ENCODE measurements at regions not wholly inside any gene's neighbourhood (a gene's known extent, or its start where the extent isn't known, plus 50 kb on each side); places are given as distances from the start of the nearest gene placed in this dataset.

DNA sequence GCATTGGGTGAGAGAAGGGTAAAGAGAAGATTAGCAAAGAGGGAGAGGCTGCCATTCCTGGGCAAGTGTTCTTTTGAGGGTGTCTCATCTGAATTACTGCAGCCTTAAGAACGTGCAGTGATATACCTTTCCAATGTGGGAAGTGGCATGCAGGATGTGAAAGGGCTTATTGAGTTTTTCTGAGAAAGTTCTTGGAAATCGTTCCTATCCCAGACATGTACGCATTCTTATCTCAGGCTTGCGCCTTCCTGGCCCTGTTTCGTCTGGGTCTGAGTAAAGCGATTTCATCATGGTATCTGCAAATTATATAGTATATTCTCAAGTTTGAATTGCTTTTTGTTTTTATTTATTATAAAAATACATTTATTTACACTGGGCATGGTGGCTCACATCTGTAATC is 699.8 kb downstream of the TRAM1L1 start:
- Histone ChIP-seq H3K4me3 (no peak overlapping the region), H3K9me2 (replicated peaks; ENCODE audit: insufficient read depth) (no peaks in the 10 kb centered on the region), H3K4me2 (no peak overlapping the region), H3K27ac (no peak overlapping the region), H3K79me2 (no peaks in the 10 kb centered on the region), H3K9me3 (ENCODE audit: low read depth) (no peaks in the 10 kb centered on the region), H3K4me1 (ENCODE audit: insufficient read depth) (no peaks in the 10 kb centered on the region), H3K36me3 (replicated peaks; ENCODE audit: insufficient read depth, low read depth) (no peaks in the 10 kb centered on the region), H2AFZ (no peak overlapping the region), H4K20me1 (ENCODE audit: insufficient read depth, poor library complexity, severe bottlenecking) (no peaks in the 10 kb centered on the region), H3K27me3 (no peaks in the 10 kb centered on the region)
- 86% methylated on average over 6 of the region's 6 CpGs for WGBS (ENCODE audit: low lambda C conversion rate, missing lambda C conversion rate)
- DNase-seq (ENCODE audit: low spot score) = no peak
- TF ChIP-seq, protein P1, sequence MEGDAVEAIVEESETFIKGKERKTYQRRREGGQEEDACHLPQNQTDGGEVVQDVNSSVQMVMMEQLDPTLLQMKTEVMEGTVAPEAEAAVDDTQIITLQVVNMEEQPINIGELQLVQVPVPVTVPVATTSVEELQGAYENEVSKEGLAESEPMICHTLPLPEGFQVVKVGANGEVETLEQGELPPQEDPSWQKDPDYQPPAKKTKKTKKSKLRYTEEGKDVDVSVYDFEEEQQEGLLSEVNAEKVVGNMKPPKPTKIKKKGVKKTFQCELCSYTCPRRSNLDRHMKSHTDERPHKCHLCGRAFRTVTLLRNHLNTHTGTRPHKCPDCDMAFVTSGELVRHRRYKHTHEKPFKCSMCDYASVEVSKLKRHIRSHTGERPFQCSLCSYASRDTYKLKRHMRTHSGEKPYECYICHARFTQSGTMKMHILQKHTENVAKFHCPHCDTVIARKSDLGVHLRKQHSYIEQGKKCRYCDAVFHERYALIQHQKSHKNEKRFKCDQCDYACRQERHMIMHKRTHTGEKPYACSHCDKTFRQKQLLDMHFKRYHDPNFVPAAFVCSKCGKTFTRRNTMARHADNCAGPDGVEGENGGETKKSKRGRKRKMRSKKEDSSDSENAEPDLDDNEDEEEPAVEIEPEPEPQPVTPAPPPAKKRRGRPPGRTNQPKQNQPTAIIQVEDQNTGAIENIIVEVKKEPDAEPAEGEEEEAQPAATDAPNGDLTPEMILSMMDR (IDR thresholded peaks at IDR 0.05; ENCODE audit: poor library complexity) = no peak
- TF ChIP-seq EZH2phosphoT487 (IDR thresholded peaks at IDR 0.05; ENCODE audit: low read depth, severe bottlenecking, unreplicated experiment) = no peak
- no peak for TF ChIP-seq EZH2 (IDR thresholded peaks at IDR 0.05; ENCODE audit: borderline replicate concordance)

DNA sequence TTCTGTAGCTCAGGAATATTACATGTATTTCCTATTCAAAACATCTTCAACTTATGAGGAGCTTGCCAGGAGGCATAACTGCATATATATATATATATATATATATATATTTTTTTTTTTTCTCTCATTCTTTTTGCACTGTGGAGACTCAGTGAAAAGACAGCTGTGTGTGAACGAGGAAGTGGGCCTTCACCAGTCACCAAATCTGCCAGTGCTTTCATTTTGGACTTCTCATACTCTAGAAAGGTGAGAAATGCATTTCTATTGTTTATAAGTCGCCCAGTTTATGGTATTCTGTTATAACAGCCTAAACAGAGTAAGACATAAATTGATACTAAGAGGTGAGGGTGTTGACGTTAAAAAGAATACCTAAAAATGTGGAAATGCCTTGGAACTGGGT is 710.6 kb downstream of the TRAM1L1 start:
- Histone ChIP-seq H3K9me2 (replicated peaks; ENCODE audit: insufficient read depth) (no peaks in the 10 kb centered on the region), H3K4me1 (ENCODE audit: insufficient read depth) (no peaks in the 10 kb centered on the region), H3K36me3 (replicated peaks; ENCODE audit: insufficient read depth, low read depth) (no peaks in the 10 kb centered on the region), H3K9me3 (ENCODE audit: low read depth) (no peaks in the 10 kb centered on the region), H3K27me3 (no peaks in the 10 kb centered on the region), H3K27ac (no peak overlapping the region), H2AFZ (no peak overlapping the region), H3K4me2 (no peak overlapping the region), H4K20me1 (ENCODE audit: insufficient read depth, poor library complexity, severe bottlenecking) (no peaks in the 10 kb centered on the region), H3K79me2 (no peaks in the 10 kb centered on the region), H3K4me3 (no peak overlapping the region)
- no peak for DNase-seq (ENCODE audit: low spot score)
- no peak for TF ChIP-seq EZH2phosphoT487 (IDR thresholded peaks at IDR 0.05; ENCODE audit: low read depth, severe bottlenecking, unreplicated experiment)
- TF ChIP-seq, protein P1 (IDR thresholded peaks at IDR 0.05; ENCODE audit: poor library complexity) = no peak
- TF ChIP-seq EZH2 (IDR thresholded peaks at IDR 0.05; ENCODE audit: borderline replicate concordance) = no peak
- 85% methylated on average over 3 of the region's 3 CpGs for WGBS (ENCODE audit: low lambda C conversion rate, missing lambda C conversion rate)

- DNase-seq (ENCODE audit: low spot score) = no peak
- Histone ChIP-seq H3K4me1 (ENCODE audit: insufficient read depth) (no peaks in the 10 kb centered on the region), H4K20me1 (ENCODE audit: insufficient read depth, poor library complexity, severe bottlenecking) (no peaks in the 10 kb centered on the region), H3K9me3 (ENCODE audit: low read depth) (no peaks in the 10 kb centered on the region), H3K79me2 (no peaks in the 10 kb centered on the region), H3K9me2 (replicated peaks; ENCODE audit: insufficient read depth) (no peaks in the 10 kb centered on the region), H2AFZ (no peak overlapping the region), H3K27ac (no peak overlapping the region), H3K4me3 (no peak overlapping the region), H3K36me3 (replicated peaks; ENCODE audit: insufficient read depth, low read depth) (no peaks in the 10 kb centered on the region), H3K27me3 (no peaks in the 10 kb centered on the region), H3K4me2 (no peak overlapping the region)
- TF ChIP-seq, protein P1 (IDR thresholded peaks at IDR 0.05; ENCODE audit: poor library complexity) = no peak
- TF ChIP-seq EZH2phosphoT487 (IDR thresholded peaks at IDR 0.05; ENCODE audit: low read depth, severe bottlenecking, unreplicated experiment) = no peak
Observed at GRCh38 chr4:116362583-116362982, 722.8 kb downstream of the TRAM1L1 start.

DNA sequence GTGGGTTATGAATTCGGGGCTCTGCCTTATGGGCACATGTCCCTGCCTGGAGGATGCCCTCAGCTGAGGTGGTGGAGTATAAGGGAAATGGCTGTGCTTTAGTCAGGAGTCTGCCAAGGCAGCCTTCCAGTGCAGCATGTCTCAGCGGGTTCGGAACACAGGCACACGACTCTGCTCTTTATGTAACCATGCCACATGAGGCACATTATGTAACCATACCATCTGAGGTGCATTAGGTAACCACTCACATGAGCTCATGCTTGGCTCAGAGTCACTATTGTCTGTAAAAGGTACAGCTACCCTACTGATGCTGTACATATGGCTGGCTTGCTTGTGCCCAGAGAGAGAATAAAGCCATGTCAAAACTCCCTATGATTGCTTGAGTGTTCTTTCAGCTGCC is 723.6 kb downstream of the TRAM1L1 start:
- Histone ChIP-seq H3K9me2 (replicated peaks; ENCODE audit: insufficient read depth) (no peaks in the 10 kb centered on the region), H4K20me1 (ENCODE audit: insufficient read depth, poor library complexity, severe bottlenecking) (no peaks in the 10 kb centered on the region), H3K4me1 (ENCODE audit: insufficient read depth) (no peaks in the 10 kb centered on the region), H3K36me3 (replicated peaks; ENCODE audit: insufficient read depth, low read depth) (no peaks in the 10 kb centered on the region), H3K4me2 (no peak overlapping the region), H3K9me3 (ENCODE audit: low read depth) (no peaks in the 10 kb centered on the region), H3K27ac (no peak overlapping the region), H3K27me3 (no peaks in the 10 kb centered on the region), H3K4me3 (no peak overlapping the region), H3K79me2 (no peaks in the 10 kb centered on the region), H2AFZ (no peak overlapping the region)
- DNase-seq (ENCODE audit: low spot score) = no peak
- 79% methylated on average over 4 of the region's 4 CpGs for WGBS (ENCODE audit: low lambda C conversion rate, missing lambda C conversion rate)
- TF ChIP-seq EZH2phosphoT487 (IDR thresholded peaks at IDR 0.05; ENCODE audit: low read depth, severe bottlenecking, unreplicated experiment) (no peak), EZH2 (IDR thresholded peaks at IDR 0.05; ENCODE audit: borderline replicate concordance) (no peak)
- TF ChIP-seq, protein P1 (IDR thresholded peaks at IDR 0.05; ENCODE audit: poor library complexity) = no peak

Measured in hepatocyte (in vitro differentiated cells).